ENCODE measurements at regions not wholly inside any gene's neighbourhood (a gene's known extent, or its start where the extent isn't known, plus 50 kb on each side); places are given as distances from the start of the nearest gene placed in this dataset.
"Not testable (repeated sequence)": the region's sequence is repeated elsewhere in the genome, so short reads cannot be mapped to it uniquely, and the experiment has no call there.

DNA sequence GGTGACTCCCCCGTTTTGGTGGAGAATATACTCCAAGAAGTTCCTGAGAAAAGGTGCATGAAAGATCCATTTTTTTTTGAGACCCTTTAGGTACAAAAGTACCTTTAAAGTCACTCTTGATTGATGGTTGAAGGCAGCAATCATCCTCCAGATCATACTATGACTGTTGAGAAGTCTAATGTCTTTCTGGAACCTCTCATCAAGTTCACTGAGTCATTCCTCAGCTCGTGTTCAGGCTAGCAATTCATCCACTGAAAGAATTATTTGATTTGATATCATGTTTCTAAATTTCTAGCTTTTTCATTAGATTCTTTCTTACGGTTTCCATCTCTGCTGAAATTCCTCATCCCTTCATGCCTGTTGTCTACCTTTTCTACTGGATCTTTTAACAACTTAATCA is 65.1 kb upstream of the GJB6 start:
- no peak for DNase-seq
- H3K27me3 ChIP-seq, result no peaks in the 10 kb centered on the region
- no peaks in the 10 kb centered on the region for H3K4me1 ChIP-seq
- TF ChIP-seq, protein P1, sequence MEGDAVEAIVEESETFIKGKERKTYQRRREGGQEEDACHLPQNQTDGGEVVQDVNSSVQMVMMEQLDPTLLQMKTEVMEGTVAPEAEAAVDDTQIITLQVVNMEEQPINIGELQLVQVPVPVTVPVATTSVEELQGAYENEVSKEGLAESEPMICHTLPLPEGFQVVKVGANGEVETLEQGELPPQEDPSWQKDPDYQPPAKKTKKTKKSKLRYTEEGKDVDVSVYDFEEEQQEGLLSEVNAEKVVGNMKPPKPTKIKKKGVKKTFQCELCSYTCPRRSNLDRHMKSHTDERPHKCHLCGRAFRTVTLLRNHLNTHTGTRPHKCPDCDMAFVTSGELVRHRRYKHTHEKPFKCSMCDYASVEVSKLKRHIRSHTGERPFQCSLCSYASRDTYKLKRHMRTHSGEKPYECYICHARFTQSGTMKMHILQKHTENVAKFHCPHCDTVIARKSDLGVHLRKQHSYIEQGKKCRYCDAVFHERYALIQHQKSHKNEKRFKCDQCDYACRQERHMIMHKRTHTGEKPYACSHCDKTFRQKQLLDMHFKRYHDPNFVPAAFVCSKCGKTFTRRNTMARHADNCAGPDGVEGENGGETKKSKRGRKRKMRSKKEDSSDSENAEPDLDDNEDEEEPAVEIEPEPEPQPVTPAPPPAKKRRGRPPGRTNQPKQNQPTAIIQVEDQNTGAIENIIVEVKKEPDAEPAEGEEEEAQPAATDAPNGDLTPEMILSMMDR (IDR thresholded peaks at IDR 0.05; ENCODE audit: low read depth, low read length), result no peak
- H3K36me3 ChIP-seq, result no peaks in the 10 kb centered on the region
- no peak overlapping the region for H3K4me3 ChIP-seq (ENCODE audit: low read depth, low read length)
- H3K9me3 ChIP-seq, result no peaks in the 10 kb centered on the region

DNA sequence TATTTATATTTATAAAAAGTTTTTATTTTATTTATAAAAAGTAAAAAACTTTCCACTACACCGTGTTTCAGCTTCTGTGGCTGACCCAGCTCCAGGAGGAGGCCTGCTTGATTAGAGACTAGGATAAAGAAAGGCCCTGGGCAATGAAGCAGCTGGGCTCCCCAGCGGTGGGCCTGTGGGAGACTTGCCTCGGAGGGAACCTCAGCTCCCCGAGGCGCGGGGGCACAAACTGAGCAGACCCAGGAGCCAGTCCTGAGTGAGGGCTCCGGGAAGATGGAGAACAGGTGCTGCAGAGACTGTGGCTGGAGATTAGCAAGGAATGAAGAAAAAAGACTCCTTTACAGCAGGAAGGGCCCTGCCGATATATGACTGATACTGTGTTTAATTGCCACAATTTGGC is 63.8 kb upstream of the GJB6 start:
- no peak overlapping the region for H3K4me3 ChIP-seq (ENCODE audit: low read depth, low read length)
- H3K9me3 ChIP-seq, result no peaks in the 10 kb centered on the region
- H3K4me1 ChIP-seq, result no peaks in the 10 kb centered on the region
- H3K36me3 ChIP-seq, result no peaks in the 10 kb centered on the region
- DNase-seq, result no peak
- H3K27me3 ChIP-seq, result no peaks in the 10 kb centered on the region; the same call in 1 of the 2 replicates
- TF ChIP-seq, protein P1 (IDR thresholded peaks at IDR 0.05; ENCODE audit: low read depth, low read length), result no peak

DNA sequence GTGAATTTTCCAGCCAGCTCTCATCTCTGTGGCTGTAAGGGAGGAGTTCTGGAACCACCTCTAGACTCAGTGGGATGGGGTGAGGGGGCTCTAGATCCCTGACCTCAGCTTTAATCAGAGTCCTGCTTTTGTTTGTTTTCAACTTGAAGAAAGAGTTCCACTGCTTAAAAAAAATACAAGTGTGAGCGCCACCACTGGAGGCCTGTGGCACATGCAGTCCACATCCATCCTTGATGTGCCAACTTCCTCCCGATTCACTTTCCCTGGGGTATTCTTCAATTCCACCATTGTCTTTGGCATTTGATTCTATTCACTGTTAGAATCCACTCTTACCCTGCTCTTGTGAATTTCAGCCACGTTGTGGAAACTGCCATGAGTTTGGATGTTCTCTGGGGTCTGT is 62.4 kb upstream of the GJB6 start:
- H3K4me1 ChIP-seq, result no peaks in the 10 kb centered on the region
- TF ChIP-seq, protein P1 (IDR thresholded peaks at IDR 0.05; ENCODE audit: low read depth, low read length), result no peak
- H3K9me3 ChIP-seq, result no peaks in the 10 kb centered on the region
- no peaks in the 10 kb centered on the region for H3K36me3 ChIP-seq
- no peak for DNase-seq
- H3K4me3 ChIP-seq (ENCODE audit: low read depth, low read length), result no peak overlapping the region
- H3K27me3 ChIP-seq, result no peaks in the 10 kb centered on the region; the same call in 1 of the 2 replicates

DNA sequence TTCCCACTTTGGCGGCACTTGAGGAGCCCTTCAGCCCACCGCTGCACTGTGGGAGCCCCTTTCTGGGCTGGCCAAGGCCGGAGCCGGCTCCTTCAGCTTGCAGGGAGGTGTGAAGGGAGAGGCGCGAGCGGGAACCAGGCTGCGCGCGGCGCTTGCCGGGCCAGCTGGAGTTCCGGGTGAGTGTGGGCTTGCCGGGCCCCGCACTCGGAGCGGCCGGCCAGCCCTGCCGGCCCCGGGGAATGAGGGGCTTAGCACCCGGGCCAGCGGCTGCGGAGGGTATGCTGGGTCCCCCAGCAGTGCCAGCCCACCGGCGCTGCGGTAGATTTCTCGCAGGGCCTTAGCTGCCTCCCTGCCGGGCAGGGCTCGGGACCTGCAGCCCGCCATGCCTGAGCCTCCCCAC is 60.2 kb upstream of the GJB6 start:
- H3K4me3 ChIP-seq (ENCODE audit: low read depth, low read length); H3K9me3 ChIP-seq; H3K4me1 ChIP-seq; H3K27me3 ChIP-seq; DNase-seq; H3K36me3 ChIP-seq: not testable (repeated sequence)

DNA sequence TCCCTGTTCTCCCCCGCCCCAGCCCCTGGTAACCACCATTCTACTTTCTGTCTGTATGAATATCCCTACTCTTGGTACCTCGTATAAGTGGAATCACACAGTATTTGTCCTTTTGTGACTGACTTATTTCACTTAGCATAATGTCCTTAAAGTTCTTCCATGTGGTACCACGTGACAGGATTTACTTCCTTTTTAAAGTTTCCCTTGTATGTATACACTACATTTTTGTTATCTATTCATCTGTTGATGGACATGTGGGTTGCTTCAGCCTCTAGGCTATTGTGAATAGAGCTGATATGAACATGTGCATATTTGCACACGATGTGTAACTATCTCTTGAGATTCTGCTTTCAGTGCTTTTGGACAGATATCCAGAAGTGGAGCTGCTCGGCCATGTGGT is 59.6 kb upstream of the GJB6 start:
- Histone ChIP-seq H3K4me3 (ENCODE audit: low read depth, low read length) (no peak overlapping the region), H3K27me3 (no peaks in the 10 kb centered on the region; the same call in 1 of the 2 replicates), H3K4me1 (no peaks in the 10 kb centered on the region), H3K9me3 (no peaks in the 10 kb centered on the region), H3K36me3 (no peaks in the 10 kb centered on the region)
- DNase-seq, result no peak
- TF ChIP-seq, protein P1 (IDR thresholded peaks at IDR 0.05; ENCODE audit: low read depth, low read length), result no peak

DNA sequence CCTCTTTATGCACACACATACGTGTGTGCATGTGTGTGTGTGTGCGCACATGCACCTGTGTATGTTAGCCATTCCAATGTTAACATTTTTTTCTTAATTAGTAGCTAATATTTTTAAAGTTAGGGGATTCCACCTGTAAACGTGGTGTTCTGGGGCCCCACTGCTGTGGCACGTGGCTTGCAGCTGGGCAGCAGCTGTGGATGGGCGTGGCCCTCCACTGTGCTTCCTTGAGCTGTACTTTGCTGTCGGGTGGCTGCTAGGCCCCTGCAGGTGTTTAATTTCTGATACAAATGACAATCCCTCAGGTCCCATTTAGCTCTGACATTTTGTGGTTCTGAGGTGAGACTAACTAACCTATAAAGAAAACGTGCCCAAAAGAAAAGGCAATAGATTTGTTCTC is 58.9 kb upstream of the GJB6 start:
- H3K27me3 ChIP-seq, result no peaks in the 10 kb centered on the region; the same call in 1 of the 2 replicates
- no peaks in the 10 kb centered on the region for H3K4me1 ChIP-seq
- TF ChIP-seq, protein P1 (IDR thresholded peaks at IDR 0.05; ENCODE audit: low read depth, low read length), result no peak
- H3K9me3 ChIP-seq, result no peaks in the 10 kb centered on the region
- DNase-seq, result no peak
- H3K36me3 ChIP-seq, result no peaks in the 10 kb centered on the region
- no peak overlapping the region for H3K4me3 ChIP-seq (ENCODE audit: low read depth, low read length)

DNA sequence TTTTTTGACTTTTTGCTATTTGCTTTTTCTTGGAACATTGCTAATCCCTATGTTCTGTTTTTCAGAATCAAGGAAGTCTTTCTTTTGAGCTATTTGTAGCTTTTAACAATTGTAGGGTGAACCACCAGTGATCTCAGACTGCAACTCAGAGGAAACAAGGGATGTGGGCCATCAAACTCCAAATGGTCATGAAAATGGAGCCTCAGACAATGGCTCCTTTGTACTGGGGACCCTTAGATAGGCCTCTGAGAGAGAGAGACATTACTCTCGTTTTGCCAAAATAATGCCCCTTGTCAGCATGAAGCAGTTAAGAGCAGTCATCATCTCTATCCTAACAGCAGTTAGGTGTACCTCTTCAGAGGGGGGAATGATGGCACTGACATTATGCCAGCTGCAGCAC is 56.4 kb upstream of the GJB6 start:
- no peaks in the 10 kb centered on the region for H3K9me3 ChIP-seq
- no peak for DNase-seq
- H3K4me3 ChIP-seq (ENCODE audit: low read depth, low read length), result no peak overlapping the region
- no peaks in the 10 kb centered on the region for H3K4me1 ChIP-seq
- TF ChIP-seq, protein P1 (IDR thresholded peaks at IDR 0.05; ENCODE audit: low read depth, low read length), result no peak
- no peaks in the 10 kb centered on the region; the same call in 1 of the 2 replicates for H3K27me3 ChIP-seq
- H3K36me3 ChIP-seq, result no peaks in the 10 kb centered on the region

Data from BE2C (cell line).